HepG2 (cell line): ENCODE measurements at regions not wholly inside any gene's neighbourhood (a gene's known extent, or its start where the extent isn't known, plus 50 kb on each side); places are given as distances from the start of the nearest gene placed in this dataset.

ENCODE experiments used
- ATAC-seq: fragments of 200-7000 bp; cut with Tn5 transposase; 3 replicates; pipeline ENCODE4 v1.9.1; 2020; ENCODE audit warnings: mild to moderate bottlenecking, moderate library complexity
- BruUV-seq: library from RNA; stranded (reverse); fragments of 400-500 nt; replicated peaks from 2 replicates; lab custom pipeline; 2021; lab: Mats Ljungman, UMichigan
- CTCF ChIA-PET: fragments of 300-600 bp; formaldehyde crosslinking; extraction: SDS; loops from one replicate; lab custom pipeline; 2021; ENCODE audit warnings: low total read pairs, inconsistent platforms, low intra/inter-chr PET ratio; lab: Yijun Ruan, JAX
- POLR2A ChIA-PET: fragments of 350-600 bp; sonication (Branson Sonifier 250); formaldehyde crosslinking; loops from one replicate; lab custom pipeline; 2020; ENCODE audit warnings: antibody characterized with exemption, inconsistent platforms; lab: Yijun Ruan, JAX
- DNase-seq: peaks from one replicate; pipeline ENCODE4 v3.0.0-alpha.2; 2015; ENCODE audit warnings: low spot score
- FAIRE-seq: peaks from 3 replicates; lab custom pipeline; 2011; peaks lifted over from hg19 to GRCh38; lab: Jason Lieb, UNC
- H2AFZ ChIP-seq: one replicate; pipeline ENCODE4 v1.6.1; 2011; ENCODE audit warnings: low read length, inconsistent platforms
- H3K27ac ChIP-seq: fragments of 300-600 bp; 3 replicates; pipeline ENCODE4 v1.8.0; 2011; ENCODE audit warnings: mixed run types, mild to moderate bottlenecking, mixed read lengths, low read length, inconsistent platforms; ENCODE audit not compliant: insufficient read depth; ENCODE audit errors: extremely low read length
- H3K27me3 ChIP-seq, 2 experiments: fragments of 200-600 bp in 1 of 2; 2 replicates in 1 of 2; 3 replicates in 1 of 2; pipeline versions ENCODE4 v1.6.0 to v1.8.0; 2011; ENCODE audit warnings: low read length in 2 of 2, mild to moderate bottlenecking in 2 of 2, moderate library complexity in 2 of 2, inconsistent platforms in 1 of 2; ENCODE audit not compliant: insufficient read depth in 2 of 2, control insufficient read depth in 1 of 2
- H3K36me3 ChIP-seq, 2 experiments: fragments of 200-600 bp in 1 of 2; replicated peaks in 1 of 2; 2 replicates in 1 of 2; 3 replicates in 1 of 2; pipeline versions ENCODE4 v1.5.1 to v1.8.0; 2011; ENCODE audit warnings: low read length in 2 of 2, inconsistent platforms in 1 of 2; ENCODE audit not compliant: insufficient read depth in 2 of 2, control insufficient read depth in 1 of 2
- H3K4me1 ChIP-seq: 2 replicates; pipeline ENCODE4 v1.5.1; 2012; ENCODE audit warnings: low read length, inconsistent platforms; ENCODE audit not compliant: insufficient read depth
- H3K4me2 ChIP-seq: 2 replicates; pipeline ENCODE4 v1.6.0; 2011; ENCODE audit warnings: low read depth, low read length, inconsistent platforms
- H3K4me3 ChIP-seq, 3 experiments: fragments of 200-600 bp in 1 of 3; sonication (generic), shearing (Covaris generic) in 1 of 3; replicated peaks in 1 of 3; 2 replicates each; pipeline ENCODE4 v1.5.1; 2011 to 2016; ENCODE audit warnings: low read length in 3 of 3, inconsistent platforms in 2 of 3, low read depth in 2 of 3, mild to moderate bottlenecking in 2 of 3, control low read depth in 1 of 3, mixed read lengths in 1 of 3; ENCODE audit not compliant: insufficient read depth in 1 of 3
- H3K79me2 ChIP-seq: one replicate; pipeline ENCODE4 v1.6.1; 2011; ENCODE audit warnings: low read length, inconsistent platforms; ENCODE audit not compliant: insufficient read depth
- H3K9ac ChIP-seq: 2 replicates; pipeline ENCODE4 v1.6.0; 2011; ENCODE audit warnings: mild to moderate bottlenecking, low read depth, low read length, inconsistent platforms; ENCODE audit not compliant: insufficient read depth
- H3K9me3 ChIP-seq: 2 replicates; pipeline ENCODE4 v1.5.1; 2012; ENCODE audit warnings: mild to moderate bottlenecking, low read length
- H4K20me1 ChIP-seq: 2 replicates; pipeline ENCODE4 v1.6.0; 2011; ENCODE audit warnings: inconsistent platforms, mild to moderate bottlenecking, low read length, moderate library complexity; ENCODE audit not compliant: insufficient read depth
- ADNP ChIP-seq: sonication (generic); formaldehyde crosslinking; IDR thresholded peaks from 2 replicates; pipeline ENCODE4 v1.4.0; 2020; ENCODE audit warnings: missing genetic modification reagents
- ATAD3A ChIP-seq: sonication (generic); formaldehyde crosslinking; IDR thresholded peaks from 2 replicates; pipeline ENCODE4 v1.4.0; 2020; ENCODE audit warnings: missing genetic modification reagents
- DMTF1 ChIP-seq: sonication (generic); formaldehyde crosslinking; IDR thresholded peaks from 2 replicates; pipeline ENCODE4 v1.4.0; 2020; ENCODE audit warnings: mild to moderate bottlenecking, missing genetic modification reagents
- EZH2 ChIP-seq: conservative IDR thresholded peaks from 2 replicates; pipeline ENCODE4 v1.6.1; 2012; ENCODE audit warnings: mild to moderate bottlenecking, low read depth, low read length, moderate library complexity
- GATAD1 ChIP-seq: IDR thresholded peaks from 2 replicates; pipeline ENCODE4 v1.6.1; 2016; ENCODE audit warnings: missing genetic modification reagents, missing compliant biosample characterization
- HNF4A ChIP-seq: sonication (generic); formaldehyde crosslinking; IDR thresholded peaks from 2 replicates; pipeline ENCODE4 v1.4.0; 2020; ENCODE audit warnings: missing genetic modification reagents
- HOXD1 ChIP-seq: sonication (generic); formaldehyde crosslinking; IDR thresholded peaks from 2 replicates; pipeline ENCODE4 v1.5.0; 2020; ENCODE audit warnings: missing genetic modification reagents
- KAT7 ChIP-seq: IDR thresholded peaks from 2 replicates; pipeline ENCODE4 v1.6.1; 2018; ENCODE audit warnings: borderline replicate concordance, missing compliant biosample characterization
- KDM5A ChIP-seq: fragments of 200-600 bp; sonication (generic); IDR thresholded peaks from 2 replicates; pipeline ENCODE4 v1.7.0; 2018; ENCODE audit warnings: antibody characterized with exemption, mild to moderate bottlenecking, low read length, borderline replicate concordance
- MYPOP ChIP-seq: sonication (generic); formaldehyde crosslinking; IDR thresholded peaks from 2 replicates; pipeline ENCODE4 v1.8.1; 2023; ENCODE audit warnings: mild to moderate bottlenecking, moderate library complexity, missing genetic modification reagents
- NFKBIZ ChIP-seq: IDR thresholded peaks from 2 replicates; pipeline ENCODE4 v1.6.1; 2018; ENCODE audit warnings: missing genetic modification reagents, missing compliant biosample characterization
- NR0B2 ChIP-seq: sonication (generic); formaldehyde crosslinking; IDR thresholded peaks from 2 replicates; pipeline ENCODE4 v1.4.0; 2020; ENCODE audit warnings: mild to moderate bottlenecking, missing genetic modification reagents
- PAF1 ChIP-seq: IDR thresholded peaks from 2 replicates; pipeline ENCODE4 v1.6.1; 2016; ENCODE audit warnings: missing genetic modification reagents, missing compliant biosample characterization
- SOX5 ChIP-seq: IDR thresholded peaks from 2 replicates; pipeline ENCODE4 v1.6.1; 2016; ENCODE audit warnings: borderline replicate concordance
- ZNF180 ChIP-seq: sonication (generic); formaldehyde crosslinking; IDR thresholded peaks from 2 replicates; pipeline ENCODE4 v1.4.0; 2020; ENCODE audit warnings: low read depth, missing genetic modification reagents, borderline replicate concordance
- ZNF33B ChIP-seq: sonication (generic); formaldehyde crosslinking; IDR thresholded peaks from 2 replicates; pipeline ENCODE4 v1.5.1; 2020; ENCODE audit warnings: mild to moderate bottlenecking, missing genetic modification reagents
- ZNF747 ChIP-seq: sonication (generic); formaldehyde crosslinking; IDR thresholded peaks from 2 replicates; pipeline ENCODE4 v1.8.1; 2023; ENCODE audit warnings: missing genetic modification reagents, mild to moderate bottlenecking, borderline replicate concordance
- ZNF784 ChIP-seq: sonication (generic); formaldehyde crosslinking; IDR thresholded peaks from 2 replicates; pipeline ENCODE4 v1.5.1; 2020; ENCODE audit warnings: missing genetic modification reagents, mild to moderate bottlenecking, borderline replicate concordance
- ZNF850 ChIP-seq: sonication (generic); formaldehyde crosslinking; conservative IDR thresholded peaks from 2 replicates; pipeline ENCODE4 v1.9.0; 2021; ENCODE audit warnings: mild to moderate bottlenecking, missing genetic modification reagents
- WGBS: methylation state at CpG from one replicate; pipeline ENCODE4 v1.1.6; 2017; ENCODE audit warnings: low lambda C conversion rate; 5-methylcytosine and 5-hydroxymethylcytosine counted together
- in situ Hi-C: cut with HindIII; loops from 2 replicates; pipeline ENCODE4 v1.10.0; 2017; ENCODE audit warnings: low pct_unique_long_range_greater_than_20kb; ENCODE audit not compliant: extremely low pct_ligation_motif_present
- intact Hi-C: fragments of 100-400 bp; cut with micrococcal nuclease; formaldehyde crosslinking; loops from one replicate; pipeline ENCODE4 v1.10.0; 2022; ENCODE audit not compliant: unreplicated experiment

DNA sequence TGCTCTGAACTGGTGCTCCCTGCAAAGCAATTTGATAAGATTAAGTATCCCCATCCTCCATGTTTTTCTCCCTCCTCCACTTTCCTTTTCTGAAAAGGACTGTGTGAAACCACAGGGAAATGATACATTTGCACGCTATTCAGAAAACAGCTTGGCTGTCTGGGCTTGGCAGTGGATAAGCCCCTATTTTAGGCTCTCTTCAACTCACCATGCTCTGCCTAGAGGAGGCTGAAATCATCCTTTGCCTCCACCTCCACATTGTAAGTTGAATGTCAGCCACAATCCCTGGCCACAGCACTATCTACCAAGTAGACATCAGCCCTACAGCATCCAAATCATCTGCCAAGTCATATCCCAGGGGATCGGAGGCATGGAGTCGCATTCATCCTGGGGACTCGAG is 642.3 kb downstream of the RPS29 start:
- BruUV-seq = no TSS peak
- in situ Hi-C loops = no loop called here
- Histone ChIP-seq H3K36me3 (no peaks in the 10 kb centered on the region), H3K79me2 (no peaks in the 10 kb centered on the region), H3K4me2 (no peak overlapping the region), H3K27me3 (no peaks in the 10 kb centered on the region)
- CTCF ChIA-PET = no interaction called here
- no peak for DNase-seq
- FAIRE-seq = no peak
- POLR2A ChIA-PET = no interaction called here
- TF ChIP-seq HNF4A (CRISPR knock-in tag) (no peak), SOX5 (no peak), KDM5A (no peak), NFKBIZ (no peak), EZH2 (no peak), ZNF33B (CRISPR knock-in tag) (no peak), DMTF1 (CRISPR knock-in tag) (no peak), ATAD3A (no peak), MYPOP (CRISPR knock-in tag) (no peak), ADNP (CRISPR knock-in tag) (no peak), ZNF180 (CRISPR knock-in tag) (no peak), ZNF747 (CRISPR knock-in tag) (no peak), HOXD1 (CRISPR knock-in tag) (no peak), ZNF850 (CRISPR knock-in tag) (no peak), GATAD1 (CRISPR knock-in tag) (no peak), PAF1 (no peak), ZNF784 (CRISPR knock-in tag) (no peak), KAT7 (CRISPR knock-in tag) (no peak), NR0B2 (CRISPR knock-in tag) (no peak)
- TF ChIP-seq, all 625 proteins: peak for 0
- H3K4me3 ChIP-seq = no peak overlapping the region
- no peaks in the 10 kb centered on the region for H3K4me1 ChIP-seq
- ATAC-seq = no peak
- WGBS = 67% methylated on average over 3 of the region's 4 CpGs
- no peak overlapping the region for H2AFZ ChIP-seq
- peaks cover 44% of the 10 kb centered on the region for H3K9me3 ChIP-seq
- no peak overlapping the region for H3K9ac ChIP-seq
- intact Hi-C loops = no loop called here
- H3K27ac ChIP-seq = no peak overlapping the region
- H4K20me1 ChIP-seq = no peaks in the 10 kb centered on the region
